HG03575 (cell line): ENCODE measurements at regions not wholly inside any gene's neighbourhood (a gene's known extent, or its start where the extent isn't known, plus 50 kb on each side); places are given as distances from the start of the nearest gene placed in this dataset.

Source experiments
- ATAC-seq: cut with Tn5 transposase; IDR thresholded peaks from one replicate; pipeline ENCODE4 v1.9.1; 2021; ENCODE audit not compliant: unreplicated experiment, insufficient number of reproducible peaks, low FRiP score; ENCODE audit errors: extremely low read depth

- ATAC-seq: no peak
Measured at GRCh38 chr2:15714609-15715008, 122.9 kb downstream of the DDX1 start.

- ATAC-seq: no peak
Measured at GRCh38 chr2:15715596-15715995, 123.9 kb downstream of the DDX1 start.

- no peak for ATAC-seq
Measured at GRCh38 chr2:15718103-15718943, 126.7 kb downstream of the DDX1 start.

- no peak for ATAC-seq
Measured at GRCh38 chr2:15718944-15719323, 127.3 kb downstream of the DDX1 start.

GRCh38 chr2:15719566-15720313 lies 128.1 kb downstream of the DDX1 start:
- ATAC-seq: no peak

- ATAC-seq: no peak
Measured at GRCh38 chr2:15720561-15721307, 129.1 kb downstream of the DDX1 start.

GRCh38 chr2:15721411-15722067 lies 129.9 kb downstream of the DDX1 start:
- ATAC-seq: no peak

- ATAC-seq: no peak
Measured at GRCh38 chr2:15722980-15723379, 131.3 kb downstream of the DDX1 start.

- ATAC-seq: no peak
Measured at GRCh38 chr2:15724235-15724634, 132.6 kb downstream of the DDX1 start.

- ATAC-seq: no peak
Measured at GRCh38 chr2:15725101-15725781, 133.6 kb downstream of the DDX1 start.

GRCh38 chr2:15725782-15726112 lies 134.1 kb downstream of the DDX1 start:
- no peak for ATAC-seq

- no peak for ATAC-seq
Measured at GRCh38 chr2:15726321-15727057, 134.8 kb downstream of the DDX1 start.

GRCh38 chr2:15727396-15728244 lies 136.0 kb downstream of the DDX1 start:
- no peak for ATAC-seq

- no peak for ATAC-seq
Measured at GRCh38 chr2:15728245-15728938, 136.7 kb downstream of the DDX1 start.

GRCh38 chr2:15729001-15729400 lies 137.3 kb downstream of the DDX1 start:
- ATAC-seq: no peak

- no peak for ATAC-seq
Measured at GRCh38 chr2:15729709-15730544, 138.3 kb downstream of the DDX1 start.
